GM13976 (cell line): ENCODE measurements at regions not wholly inside any gene's neighbourhood (a gene's known extent, or its start where the extent isn't known, plus 50 kb on each side); places are given as distances from the start of the nearest gene placed in this dataset.

Experiments
- DNase-seq: peaks from one replicate; pipeline ENCODE4 v3.0.0; 2012; ENCODE audit warnings: low spot score
- CTCF ChIP-seq: IDR thresholded peaks from 2 replicates; pipeline ENCODE4 v1.5.1; 2012; ENCODE audit warnings: borderline replicate concordance, mild to moderate bottlenecking; ENCODE audit not compliant: insufficient read depth; ENCODE audit errors: extremely low read depth, missing control alignments, control extremely low read depth
- in situ Hi-C: fragments of 300-500 bp; cut with MboI; formaldehyde crosslinking; loops from one replicate; pipeline ENCODE4 v1.12.0; 2022; ENCODE audit warnings: low sequenced_read_pairs, mixed read lengths, inconsistent platforms; ENCODE audit not compliant: unreplicated experiment

DNA sequence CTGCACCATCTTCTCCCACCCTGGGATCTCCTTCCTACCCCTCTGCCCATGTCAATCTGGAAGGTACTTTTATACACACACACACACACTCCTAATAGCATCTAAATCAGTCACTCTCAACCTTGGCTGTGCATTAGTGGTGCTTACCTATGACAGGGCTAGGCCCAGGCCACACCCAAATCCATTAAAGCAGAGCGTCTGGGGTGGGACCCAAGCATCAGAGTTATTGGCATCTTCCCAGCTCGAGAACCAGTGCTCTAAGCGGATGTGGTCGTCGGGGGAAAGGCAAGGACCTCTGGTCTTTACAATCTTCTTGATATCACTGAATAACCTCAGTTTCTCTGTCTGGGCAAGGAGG lies 194.6 kb downstream of the TRIM29 start:
- no peak for TF ChIP-seq CTCF
- in situ Hi-C loops: no loop called here
- no peak for DNase-seq

DNA sequence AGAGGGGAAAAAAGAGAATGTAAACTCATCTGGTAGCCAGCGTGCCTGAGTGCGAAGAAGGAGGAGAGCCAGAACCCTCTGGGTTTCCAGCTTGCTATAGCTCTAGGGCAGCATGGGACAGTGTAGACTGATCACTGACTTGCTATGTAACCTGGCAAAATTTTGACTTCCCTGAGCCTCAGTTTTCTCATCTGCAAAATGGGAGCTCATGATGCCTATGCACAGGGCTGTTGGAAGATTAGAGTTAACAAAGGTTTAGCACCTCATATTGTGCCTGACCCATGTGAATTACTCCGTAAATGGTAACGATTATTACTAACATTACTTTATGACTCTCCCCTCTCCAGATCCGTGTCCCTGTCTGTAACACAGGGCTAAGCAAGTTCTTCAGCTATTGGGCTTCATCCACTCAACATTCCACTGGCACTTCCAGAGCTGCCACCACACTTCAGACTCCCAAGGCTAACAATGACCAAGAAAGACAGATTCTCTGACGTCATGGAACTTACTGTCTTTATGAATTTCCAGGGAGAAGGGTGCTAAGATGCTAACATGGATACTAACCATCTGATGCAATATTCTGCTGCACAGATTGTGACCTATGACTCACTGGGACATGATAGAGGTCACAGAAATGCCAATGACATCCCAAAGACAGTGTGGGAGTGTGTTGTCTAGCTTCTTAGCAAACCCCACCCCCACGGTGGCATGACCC lies 195.2 kb downstream of the TRIM29 start:
- DNase-seq: no peak
- no peak for TF ChIP-seq CTCF
- in situ Hi-C loops: no loop called here

GRCh38 chr11:119941636-119942411 lies 196.1 kb downstream of the TRIM29 start:
- no peak for TF ChIP-seq CTCF
- DNase-seq: no peak
- in situ Hi-C loops: no loop called here

GRCh38 chr11:119941171-119941570 lies 196.7 kb downstream of the TRIM29 start:
- in situ Hi-C loops: no loop called here
- no peak for DNase-seq
- TF ChIP-seq CTCF: no peak

- in situ Hi-C loops: no loop called here
- no peak for DNase-seq
- no peak for TF ChIP-seq CTCF
Measured at GRCh38 chr11:119940401-119940976, 197.4 kb downstream of the TRIM29 start.

GRCh38 chr11:119937412-119937811 lies 200.5 kb downstream of the TRIM29 start:
- in situ Hi-C loops: no loop called here
- no peak for TF ChIP-seq CTCF

More at GRCh38 chr11:119937412-119937811, 200.5 kb downstream of the TRIM29 start:
- no peak for DNase-seq
